ENCODE measurements at regions not wholly inside any gene's neighbourhood (a gene's known extent, or its start where the extent isn't known, plus 50 kb on each side); places are given as distances from the start of the nearest gene placed in this dataset.
A peak's percentile ranks its signal among the peaks of the same experiment; 100 is the strongest.
"Not testable (repeated sequence)": the region's sequence is repeated elsewhere in the genome, so short reads cannot be mapped to it uniquely, and the experiment has no call there.

GRCh38 chr13:81197966-81198365 lies 857.0 kb upstream of the SPRY2 start:
- TF ChIP-seq CTCF (conservative IDR thresholded peaks at IDR 0.05; ENCODE audit: low read depth, low read length) = no peak
- no peak for DNase-seq (ENCODE audit: low read depth)
- no peak overlapping the region for H3K4me3 ChIP-seq (ENCODE audit: low read length)

GRCh38 chr13:81197483-81197882 lies 856.6 kb upstream of the SPRY2 start:
- TF ChIP-seq CTCF (conservative IDR thresholded peaks at IDR 0.05; ENCODE audit: low read depth, low read length) = no peak
- no peak for DNase-seq (ENCODE audit: low read depth)
- H3K4me3 ChIP-seq (ENCODE audit: low read length) = no peak overlapping the region

- no peak overlapping the region for H3K4me3 ChIP-seq (ENCODE audit: low read length)
- no peak for TF ChIP-seq CTCF (conservative IDR thresholded peaks at IDR 0.05; ENCODE audit: low read depth, low read length)
- no peak for DNase-seq (ENCODE audit: low read depth)
These were observed 853.4 kb upstream of the SPRY2 start for GRCh38 chr13:81194362-81194761.

- no peak for TF ChIP-seq CTCF (conservative IDR thresholded peaks at IDR 0.05; ENCODE audit: low read depth, low read length)
- H3K4me3 ChIP-seq (ENCODE audit: low read length) = no peak overlapping the region
These were observed 843.8 kb upstream of the SPRY2 start for GRCh38 chr13:81184556-81185265.

GRCh38 chr13:81172603-81173002 lies 831.7 kb upstream of the SPRY2 start:
- TF ChIP-seq CTCF (conservative IDR thresholded peaks at IDR 0.05; ENCODE audit: low read depth, low read length) = no peak
- no peak for DNase-seq (ENCODE audit: low read depth)
- H3K4me3 ChIP-seq (ENCODE audit: low read length) = no peak overlapping the region

More at GRCh38 chr13:81184556-81185265, 843.8 kb upstream of the SPRY2 start:
- no peak for DNase-seq (ENCODE audit: low read depth)

- no peak overlapping the region for H3K4me3 ChIP-seq (ENCODE audit: low read length)
- no peak for DNase-seq (ENCODE audit: low read depth)
- TF ChIP-seq CTCF (conservative IDR thresholded peaks at IDR 0.05; ENCODE audit: low read depth, low read length) = peak; percentile 51
These were observed 830.2 kb upstream of the SPRY2 start for GRCh38 chr13:81171065-81171647.

GRCh38 chr13:81163823-81164222 lies 822.9 kb upstream of the SPRY2 start:
- H3K4me3 ChIP-seq (ENCODE audit: low read length); DNase-seq (ENCODE audit: low read depth): not testable (repeated sequence)
